H1 (cell line): ENCODE measurements at regions not wholly inside any gene's neighbourhood (a gene's known extent, or its start where the extent isn't known, plus 50 kb on each side); places are given as distances from the start of the nearest gene placed in this dataset.

Source experiments
- CTCF ChIA-PET: fragments of 300-600 bp; sonication (Branson Sonifier 250); formaldehyde crosslinking; loops from one replicate; lab custom pipeline; 2021; ENCODE audit not compliant: partially characterized antibody; lab: Charles Lee
- POLR2A ChIA-PET: fragments of 300-600 bp; sonication (Branson Sonifier 250); formaldehyde crosslinking; loops from one replicate; lab custom pipeline; 2021; ENCODE audit warnings: inconsistent platforms; ENCODE audit not compliant: partially characterized antibody; lab: Charles Lee
- DNase-seq, 2 experiments: peaks; one replicate each; pipeline versions ENCODE4 v3.0.0 to v3.0.0-alpha.2; 2010 to 2022; ENCODE audit warnings: low spot score in 2 of 2, low read depth in 1 of 2, mixed read lengths in 1 of 2
- FAIRE-seq: peaks from 2 replicates; lab custom pipeline; 2011; peaks lifted over from hg19 to GRCh38; lab: Jason Lieb, UNC
- H2AFZ ChIP-seq: 2 replicates; pipeline ENCODE4 v1.8.1; 2012; ENCODE audit warnings: low read length, inconsistent platforms
- H2AK5ac ChIP-seq: 2 replicates; pipeline ENCODE4 v1.6.1; 2013; ENCODE audit warnings: low read depth, low read length
- H2BK120ac ChIP-seq: replicated peaks from 2 replicates; pipeline ENCODE3; 2013; ENCODE audit warnings: low read depth, low read length, inconsistent platforms
- H2BK12ac ChIP-seq: 2 replicates; pipeline ENCODE4 v1.6.1; 2013; ENCODE audit warnings: low read depth, low read length
- H2BK15ac ChIP-seq: 2 replicates; pipeline ENCODE4 v1.6.1; 2013; ENCODE audit warnings: low read length
- H2BK20ac ChIP-seq: 2 replicates; pipeline ENCODE4 v1.6.1; 2013; ENCODE audit warnings: low read length
- H2BK5ac ChIP-seq: 2 replicates; pipeline ENCODE4 v1.6.1; 2013; ENCODE audit warnings: low read depth, low read length
- H3K14ac ChIP-seq: 2 replicates; pipeline ENCODE4 v1.6.1; 2013; ENCODE audit warnings: inconsistent platforms; ENCODE audit not compliant: insufficient read length
- H3K18ac ChIP-seq: 2 replicates; pipeline ENCODE4 v1.6.1; 2013; ENCODE audit warnings: low read length; ENCODE audit errors: extremely low read depth
- H3K23ac ChIP-seq: 2 replicates; pipeline ENCODE4 v1.6.1; 2013; ENCODE audit warnings: inconsistent platforms; ENCODE audit not compliant: insufficient read length
- H3K23me2 ChIP-seq: 2 replicates; pipeline ENCODE4 v1.6.1; 2013; ENCODE audit warnings: low read depth, low read length
- H3K27ac ChIP-seq: 2 replicates; pipeline ENCODE4 v1.6.1; 2011; ENCODE audit warnings: low read depth, low read length, inconsistent platforms
- H3K27me3 ChIP-seq, 4 experiments: replicated peaks in 1 of 4; 1 replicate in 1 of 4; 2 replicates in 3 of 4; pipeline versions ENCODE4 v1.6.1 to v1.8.1; 2011 to 2013; ENCODE audit warnings: low read length in 3 of 4, mild to moderate bottlenecking in 3 of 4, inconsistent platforms in 2 of 4, mixed read lengths in 2 of 4, moderate library complexity in 1 of 4; ENCODE audit not compliant: control insufficient read depth in 3 of 4, insufficient read depth in 3 of 4; ENCODE audit errors: extremely low read depth in 1 of 4
- H3K36me3 ChIP-seq, 4 experiments: 2 replicates each; pipeline versions ENCODE4 v1.6.1 to v1.8.1; 2011 to 2013; ENCODE audit warnings: mild to moderate bottlenecking in 4 of 4, low read length in 3 of 4, moderate library complexity in 2 of 4, control low read depth in 1 of 4, inconsistent platforms in 1 of 4; ENCODE audit not compliant: insufficient read depth in 4 of 4, control insufficient read depth in 2 of 4
- H3K4ac ChIP-seq: replicated peaks from 2 replicates; pipeline ENCODE3; 2013; ENCODE audit warnings: low read length, low read depth, mixed read lengths, inconsistent platforms; ENCODE audit not compliant: insufficient read length
- H3K4me1 ChIP-seq, 4 experiments: replicated peaks in 1 of 4; 1 replicate in 1 of 4; 2 replicates in 3 of 4; pipeline versions ENCODE4 v1.6.1 to v1.8.1; 2011 to 2013; ENCODE audit warnings: low read length in 3 of 4, inconsistent platforms in 2 of 4, mixed read lengths in 1 of 4; ENCODE audit not compliant: insufficient read depth in 4 of 4, control insufficient read depth in 3 of 4
- H3K4me2 ChIP-seq, 2 experiments: 2 replicates each; pipeline versions ENCODE4 v1.6.1 to v1.8.1; 2011 to 2013; ENCODE audit warnings: low read depth in 2 of 2, low read length in 2 of 2, control low read depth in 1 of 2, inconsistent platforms in 1 of 2, mild to moderate bottlenecking in 1 of 2; ENCODE audit not compliant: insufficient read depth in 1 of 2
- H3K4me3 ChIP-seq, 4 experiments: fragments of 200-600, 300-600 bp in 1 of 4; sonication (generic), shearing (Covaris generic), sonication (Bioruptor Twin) in 1 of 4; 2 replicates each; pipeline versions ENCODE4 v1.5.1 to v1.8.1; 2011 to 2016; ENCODE audit warnings: low read length in 4 of 4, low read depth in 3 of 4, control low read depth in 2 of 4, inconsistent platforms in 2 of 4, mild to moderate bottlenecking in 2 of 4, mixed read lengths in 1 of 4, moderate library complexity in 1 of 4; ENCODE audit not compliant: insufficient read depth in 2 of 4; ENCODE audit errors: extremely low read depth in 1 of 4
- H3K56ac ChIP-seq: replicated peaks from 2 replicates; pipeline ENCODE3; 2013; ENCODE audit warnings: low read depth, mild to moderate bottlenecking, mixed read lengths, low read length, inconsistent platforms; ENCODE audit not compliant: insufficient read length
- H3K79me1 ChIP-seq: 2 replicates; pipeline ENCODE4 v1.6.1; 2013; ENCODE audit warnings: low read depth, low read length, control low read depth
- H3K79me2 ChIP-seq, 2 experiments: 2 replicates each; pipeline versions ENCODE4 v1.6.1 to v1.8.1; 2012 to 2013; ENCODE audit warnings: low read length in 2 of 2, mild to moderate bottlenecking in 2 of 2, inconsistent platforms in 1 of 2; ENCODE audit not compliant: insufficient read depth in 2 of 2, control insufficient read depth in 1 of 2
- H3K9ac ChIP-seq, 4 experiments: replicated peaks in 1 of 4; 1 replicate in 1 of 4; 2 replicates in 3 of 4; pipeline versions ENCODE4 v1.6.1 to v1.8.1; 2011 to 2013; ENCODE audit warnings: low read depth in 3 of 4, low read length in 3 of 4, control low read depth in 2 of 4, mild to moderate bottlenecking in 2 of 4, moderate library complexity in 2 of 4, inconsistent platforms in 1 of 4; ENCODE audit errors: extremely low read depth in 1 of 4
- H3K9me3 ChIP-seq, 2 experiments: 2 replicates each; pipeline versions ENCODE4 v1.6.1 to v1.8.1; 2012 to 2013; ENCODE audit warnings: mild to moderate bottlenecking in 2 of 2, moderate library complexity in 2 of 2, control low read depth in 1 of 2, inconsistent platforms in 1 of 2, low read depth in 1 of 2, low read length in 1 of 2, mixed read lengths in 1 of 2; ENCODE audit not compliant: insufficient read depth in 2 of 2
- H4K20me1 ChIP-seq, 2 experiments: replicated peaks in 1 of 2; 2 replicates each; pipeline versions ENCODE3 to v1.8.1; 2011 to 2013; ENCODE audit warnings: inconsistent platforms in 2 of 2, low read length in 2 of 2, mild to moderate bottlenecking in 1 of 2; ENCODE audit not compliant: insufficient read depth in 2 of 2, control insufficient read depth in 1 of 2
- H4K5ac ChIP-seq: 2 replicates; pipeline ENCODE4 v1.6.1; 2013; ENCODE audit warnings: low read length, low read depth, mixed read lengths, inconsistent platforms; ENCODE audit not compliant: insufficient read length
- H4K8ac ChIP-seq: 2 replicates; pipeline ENCODE4 v1.8.0; 2013; ENCODE audit warnings: mild to moderate bottlenecking, moderate library complexity, low read length, inconsistent platforms; ENCODE audit not compliant: insufficient read depth; ENCODE audit errors: extremely low read depth
- H4K91ac ChIP-seq: replicated peaks from 2 replicates; pipeline ENCODE3; 2013; ENCODE audit warnings: low read length, mixed read lengths, inconsistent platforms; ENCODE audit not compliant: insufficient read length
- ASH2L ChIP-seq: fragments of 200-600, 300-600 bp; sonication (generic); IDR thresholded peaks from one replicate; pipeline ENCODE4 v1.7.1; 2017; ENCODE audit warnings: low read length
- EP300 ChIP-seq, 2 experiments: IDR thresholded peaks; 1 replicate in 1 of 2; 2 replicates in 1 of 2; pipeline ENCODE4 v1.6.1; 2011 to 2012; ENCODE audit warnings: low read depth in 2 of 2, low read length in 2 of 2, mild to moderate bottlenecking in 2 of 2, borderline replicate concordance in 1 of 2, inconsistent platforms in 1 of 2, moderate library complexity in 1 of 2
- NANOG ChIP-seq: IDR thresholded peaks from 2 replicates; pipeline ENCODE4 v1.6.1; 2011; ENCODE audit warnings: low read length, low read depth, mild to moderate bottlenecking, inconsistent platforms; ENCODE audit not compliant: insufficient read depth, poor library complexity, severe bottlenecking
- SP2 ChIP-seq: IDR thresholded peaks from 2 replicates; pipeline ENCODE4 v1.6.1; 2012; ENCODE audit warnings: mild to moderate bottlenecking, low read length, inconsistent platforms
- SRF ChIP-seq: IDR thresholded peaks from 2 replicates; pipeline ENCODE4 v1.6.1; 2011; ENCODE audit warnings: mild to moderate bottlenecking, low read depth, low read length, moderate library complexity
- WGBS, 2 experiments: shearing (Covaris generic) in 1 of 2; methylation state at CpG; one replicate each; pipeline versions ENCODE4 v1.1.6 to v1.1.7; 2013 to 2015; ENCODE audit warnings: low lambda C conversion rate in 2 of 2, mixed read lengths in 2 of 2, inconsistent platforms in 1 of 2, low coverage in 1 of 2, missing lambda C conversion rate in 1 of 2; ENCODE audit not compliant: insufficient replicate concordance in 2 of 2, insufficient coverage in 1 of 2, insufficient read length in 1 of 2; ENCODE audit errors: extremely low coverage in 1 of 2, missing lambda C conversion rate in 1 of 2; 5-methylcytosine and 5-hydroxymethylcytosine counted together

GRCh38 chrX:34770511-34770910, 113.4 kb upstream of the TMEM47 start (continued):
- TF ChIP-seq ASH2L: no peak

GRCh38 chrX:34778916-34779315, 121.8 kb upstream of the TMEM47 start:
- Histone ChIP-seq H4K20me1 (no peaks in the 10 kb centered on the region), H3K27me3 (no peaks in the 10 kb centered on the region), H4K91ac (no peak overlapping the region), H3K4me3 (no peak overlapping the region), H2BK5ac (no peak overlapping the region), H4K5ac (no peak overlapping the region), H3K79me1 (no peaks in the 10 kb centered on the region), H2AFZ (no peak overlapping the region), H3K4me1 (no peaks in the 10 kb centered on the region), H2BK20ac (no peak overlapping the region), H2BK120ac (no peak overlapping the region), H3K9me3 (no peaks in the 10 kb centered on the region), H3K23me2 (no peaks in the 10 kb centered on the region), H3K79me2 (no peaks in the 10 kb centered on the region), H3K4me2 (no peak overlapping the region), H4K8ac (no peak overlapping the region), H3K18ac (no peak overlapping the region), H3K9ac (no peak overlapping the region), H3K14ac (no peak overlapping the region), H3K56ac (no peak overlapping the region), H2BK15ac (no peak overlapping the region), H3K27ac (no peak overlapping the region), H3K23ac (no peak overlapping the region), H2AK5ac (no peak overlapping the region), H2BK12ac (no peak overlapping the region), H3K36me3 (no peaks in the 10 kb centered on the region), H3K4ac (no peak overlapping the region)
- WGBS, 2 experiments: 91% methylated on average over 2 of the region's 2 CpGs; no CpG with 5 or more reads in 1 of the 2 experiments
- FAIRE-seq (no peak), DNase-seq (no peak)
- POLR2A ChIA-PET: no interaction called here
- CTCF ChIA-PET: interaction anchor here (1.0 kb wide), 1 partner anchor 10 kb away, joined by 3 read pairs; no protein-coding TSS in a partner anchor
- no peak for TF ChIP-seq SP2
- TF ChIP-seq EP300 (IDR thresholded peaks at IDR 0.05; ENCODE audit: borderline replicate concordance in 1 of 2, low read depth in 2 of 2, low read length in 2 of 2): no peak
- TF ChIP-seq NANOG: no peak
- no peak for TF ChIP-seq SRF
